CD4-positive, alpha-beta memory T cell (primary cell): ENCODE measurements at regions not wholly inside any gene's neighbourhood (a gene's known extent, or its start where the extent isn't known, plus 50 kb on each side); places are given as distances from the start of the nearest gene placed in this dataset.
A peak's percentile ranks its signal among the peaks of the same experiment; 100 is the strongest.
"Not testable (repeated sequence)": the region's sequence is repeated elsewhere in the genome, so short reads cannot be mapped to it uniquely, and the experiment has no call there.

Source experiments
- CTCF ChIA-PET: fragments of 350-600 bp; sonication (Branson Sonifier 250); formaldehyde crosslinking; loops from one replicate; lab custom pipeline; 2021; ENCODE audit warnings: inconsistent platforms; ENCODE audit not compliant: partially characterized antibody; lab: Charles Lee
- POLR2A ChIA-PET: fragments of 350-600 bp; sonication (Branson Sonifier 250); formaldehyde crosslinking; loops from one replicate; lab custom pipeline; 2021; ENCODE audit not compliant: partially characterized antibody; lab: Charles Lee
- DNase-seq, 5 donors: peaks; one replicate each; pipeline versions ENCODE4 v3.0.0 to v3.0.0-alpha.2; 2020 to 2022; ENCODE audit warnings: mixed read lengths in 1 of 5
- H3K27ac ChIP-seq: one replicate; pipeline ENCODE4 v1.7.0; 2013; ENCODE audit warnings: low read depth, low read length
- H3K27me3 ChIP-seq: 2 replicates; pipeline ENCODE4 v1.7.0; 2013; ENCODE audit warnings: mild to moderate bottlenecking, low read length, moderate library complexity; ENCODE audit not compliant: insufficient read depth
- H3K36me3 ChIP-seq: 2 replicates; pipeline ENCODE4 v1.7.0; 2013; ENCODE audit warnings: mild to moderate bottlenecking, low read length, moderate library complexity; ENCODE audit not compliant: insufficient read depth
- H3K4me1 ChIP-seq: 2 replicates; pipeline ENCODE4 v1.7.0; 2013; ENCODE audit warnings: mild to moderate bottlenecking, low read length, moderate library complexity; ENCODE audit not compliant: insufficient read depth
- H3K4me3 ChIP-seq, 2 donors: one replicate each; pipeline ENCODE4 v1.7.0; 2013; ENCODE audit warnings: low read length in 2 of 2, mild to moderate bottlenecking in 1 of 2
- H3K9me3 ChIP-seq, 2 donors: one replicate each; pipeline ENCODE4 v1.7.0; 2013; ENCODE audit warnings: low read length in 2 of 2, control low read depth in 1 of 2; ENCODE audit not compliant: control insufficient read depth in 1 of 2
- H3K27ac Mint-ChIP-seq, 7 donors: one replicate each; pipeline ENCODE4 v1.8.0; 2020 to 2021; ENCODE audit warnings: mixed read lengths in 7 of 7, mild to moderate bottlenecking in 6 of 7, inconsistent platforms in 3 of 7, moderate library complexity in 3 of 7
- H3K27me3 Mint-ChIP-seq, 2 donors: one replicate each; pipeline ENCODE4 v1.8.0; 2020 to 2021; ENCODE audit warnings: mixed read lengths in 2 of 2
- H3K36me3 Mint-ChIP-seq, 2 donors: one replicate each; pipeline ENCODE4 v1.8.0; 2020 to 2021; ENCODE audit warnings: mixed read lengths in 2 of 2, inconsistent platforms in 1 of 2, mild to moderate bottlenecking in 1 of 2
- H3K4me1 Mint-ChIP-seq, 4 donors: one replicate each; pipeline ENCODE4 v1.8.0; 2020 to 2021; ENCODE audit warnings: mixed read lengths in 4 of 4, mild to moderate bottlenecking in 1 of 4
- H3K4me3 Mint-ChIP-seq, 8 donors: one replicate each; pipeline ENCODE4 v1.8.0; 2020 to 2021; ENCODE audit warnings: mixed read lengths in 8 of 8, mild to moderate bottlenecking in 7 of 8, moderate library complexity in 6 of 8, inconsistent platforms in 3 of 8
- H3K9me3 Mint-ChIP-seq, 8 donors: one replicate each; pipeline ENCODE4 v1.8.0; 2020 to 2021; ENCODE audit warnings: mixed read lengths in 8 of 8, mild to moderate bottlenecking in 5 of 8, inconsistent platforms in 3 of 8, moderate library complexity in 1 of 8
- intact Hi-C: fragments of 100-400 bp; cut with micrococcal nuclease; formaldehyde crosslinking; loops from one replicate; pipeline ENCODE4 v1.15.1; 2023

GRCh38 chr4:188959424-188959823, 820.2 kb downstream of the TRIML1 start:
- H3K9me3 Mint-ChIP-seq: peaks cover 5 to 24% (median 15%) of the 10 kb centered on the region in 8 donors
- H3K27ac Mint-ChIP-seq: peak overlapping the region in 1 of 7 donors; percentile 38

GRCh38 chr4:188960411-188961093, 821.3 kb downstream of the TRIML1 start:
- Histone ChIP-seq H3K36me3 (no peaks in the 10 kb centered on the region), H3K4me3 (no peak overlapping the region), H3K27ac (no peak overlapping the region), H3K9me3 (no peaks in the 10 kb centered on the region), H3K27me3 (no peaks in the 10 kb centered on the region), H3K4me1 (no peaks in the 10 kb centered on the region)
- no peak overlapping the region for H3K4me3 Mint-ChIP-seq
- DNase-seq: no peak
- CTCF ChIA-PET: no interaction called here
- no peaks in the 10 kb centered on the region for H3K27me3 Mint-ChIP-seq
- H3K9me3 Mint-ChIP-seq: peaks cover 5 to 25% (median 14%) of the 10 kb centered on the region in 8 donors
- H3K4me1 Mint-ChIP-seq: no peaks in the 10 kb centered on the region
- no peaks in the 10 kb centered on the region for H3K36me3 Mint-ChIP-seq
- no peak overlapping the region for H3K27ac Mint-ChIP-seq
- intact Hi-C loops: no loop called here
- POLR2A ChIA-PET: no interaction called here

More at GRCh38 chr4:188959424-188959823, 820.2 kb downstream of the TRIML1 start:
- Mint-ChIP-seq H3K36me3 (no peaks in the 10 kb centered on the region), H3K4me1 (no peaks in the 10 kb centered on the region), H3K27me3 (no peaks in the 10 kb centered on the region), H3K4me3 (no peak overlapping the region)
- ChIA-PET POLR2A (no interaction called here), CTCF (no interaction called here)
- no peaks in the 10 kb centered on the region for H3K4me1 ChIP-seq
- H3K4me3 ChIP-seq: no peak overlapping the region
- no peaks in the 10 kb centered on the region for H3K27me3 ChIP-seq
- DNase-seq: no peak
- no peak overlapping the region for H3K27ac ChIP-seq
- no peaks in the 10 kb centered on the region for H3K9me3 ChIP-seq
- no peaks in the 10 kb centered on the region for H3K36me3 ChIP-seq
- intact Hi-C loops: no loop called here

- ChIA-PET POLR2A (no interaction called here), CTCF (no interaction called here)
- Histone ChIP-seq H3K36me3 (no peaks in the 10 kb centered on the region), H3K4me1 (no peaks in the 10 kb centered on the region), H3K4me3 (no peak overlapping the region), H3K27ac (no peak overlapping the region), H3K9me3 (no peaks in the 10 kb centered on the region), H3K27me3 (no peaks in the 10 kb centered on the region)
- Mint-ChIP-seq H3K4me1 (no peaks in the 10 kb centered on the region), H3K9me3 (peaks cover 7 to 18% (median 11%) of the 10 kb centered on the region in 8 donors), H3K4me3 (no peak overlapping the region), H3K27ac (no peak overlapping the region), H3K36me3 (no peaks in the 10 kb centered on the region), H3K27me3 (no peaks in the 10 kb centered on the region)
- intact Hi-C loops: no loop called here
- no peak for DNase-seq
Observed at GRCh38 chr4:188971125-188971524, 831.9 kb downstream of the TRIML1 start.

GRCh38 chr4:188975271-188975670, 836.0 kb downstream of the TRIML1 start:
- H3K36me3 Mint-ChIP-seq: no peaks in the 10 kb centered on the region
- POLR2A ChIA-PET: no interaction called here

GRCh38 chr4:188976644-188977115, 837.4 kb downstream of the TRIML1 start:
- no peaks in the 10 kb centered on the region for H3K9me3 ChIP-seq
- POLR2A ChIA-PET: no interaction called here
- no peaks in the 10 kb centered on the region for H3K36me3 ChIP-seq
- no peak for DNase-seq
- H3K27me3 ChIP-seq: no peaks in the 10 kb centered on the region
- no peak overlapping the region for H3K27ac ChIP-seq
- no peaks in the 10 kb centered on the region for H3K4me1 ChIP-seq
- no peaks in the 10 kb centered on the region for H3K36me3 Mint-ChIP-seq
- H3K27ac Mint-ChIP-seq: no peak overlapping the region
- intact Hi-C loops: no loop called here
- H3K4me3 Mint-ChIP-seq: no peak overlapping the region
- CTCF ChIA-PET: no interaction called here
- no peak overlapping the region for H3K4me3 ChIP-seq
- no peaks in the 10 kb centered on the region for H3K4me1 Mint-ChIP-seq
- no peaks in the 10 kb centered on the region for H3K27me3 Mint-ChIP-seq
- peaks cover 0 to 13% (median 8%) of the 10 kb centered on the region in 8 donors for H3K9me3 Mint-ChIP-seq

More at GRCh38 chr4:188975271-188975670, 836.0 kb downstream of the TRIML1 start:
- Mint-ChIP-seq H3K27ac (no peak overlapping the region), H3K27me3 (no peaks in the 10 kb centered on the region), H3K9me3 (peaks cover under 1 to 13% (median 8%) of the 10 kb centered on the region in 8 donors), H3K4me1 (no peaks in the 10 kb centered on the region), H3K4me3 (no peak overlapping the region)
- H3K4me1 ChIP-seq: no peaks in the 10 kb centered on the region
- no peak for DNase-seq
- no peak overlapping the region for H3K27ac ChIP-seq
- no peaks in the 10 kb centered on the region for H3K9me3 ChIP-seq
- H3K27me3 ChIP-seq: no peaks in the 10 kb centered on the region
- CTCF ChIA-PET: no interaction called here
- H3K4me3 ChIP-seq: no peak overlapping the region
- intact Hi-C loops: no loop called here
- no peaks in the 10 kb centered on the region for H3K36me3 ChIP-seq

GRCh38 chr4:188977232-188977631, 838.0 kb downstream of the TRIML1 start:
- H3K36me3 Mint-ChIP-seq, H3K4me1 Mint-ChIP-seq, DNase-seq, H3K4me3 ChIP-seq, H3K27me3 Mint-ChIP-seq, H3K27me3 ChIP-seq, H3K27ac Mint-ChIP-seq, H3K27ac ChIP-seq, H3K9me3 Mint-ChIP-seq, H3K4me3 Mint-ChIP-seq, POLR2A ChIA-PET, CTCF ChIA-PET, intact Hi-C loops, H3K4me1 ChIP-seq, H3K9me3 ChIP-seq, H3K36me3 ChIP-seq: not testable (repeated sequence)

- Histone ChIP-seq H3K27ac (no peak overlapping the region), H3K9me3 (no peaks in the 10 kb centered on the region), H3K27me3 (no peaks in the 10 kb centered on the region), H3K36me3 (no peaks in the 10 kb centered on the region), H3K4me3 (no peak overlapping the region), H3K4me1 (no peaks in the 10 kb centered on the region)
- intact Hi-C loops: no loop called here
- Mint-ChIP-seq H3K27ac (no peak overlapping the region), H3K4me3 (no peak overlapping the region), H3K4me1 (no peaks in the 10 kb centered on the region), H3K36me3 (no peaks in the 10 kb centered on the region), H3K9me3 (peaks cover 0 to 7% (median 3%) of the 10 kb centered on the region in 8 donors), H3K27me3 (no peaks in the 10 kb centered on the region)
- no peak for DNase-seq
- POLR2A ChIA-PET: no interaction called here
- CTCF ChIA-PET: no interaction called here
Observed at GRCh38 chr4:188984518-188984917, 845.3 kb downstream of the TRIML1 start.
